ENCODE measurements at regions not wholly inside any gene's neighbourhood (a gene's known extent, or its start where the extent isn't known, plus 50 kb on each side); places are given as distances from the start of the nearest gene placed in this dataset.
"Not testable (repeated sequence)": the region's sequence is repeated elsewhere in the genome, so short reads cannot be mapped to it uniquely, and the experiment has no call there.

- no peak for DNase-seq (ENCODE audit: low spot score)
Observed at GRCh38 chr2:65952966-65953761, 481.8 kb upstream of the MEIS1 start.

GRCh38 chr2:65944213-65944612 lies 490.7 kb upstream of the MEIS1 start:
- no peak for DNase-seq (ENCODE audit: low spot score)

DNA sequence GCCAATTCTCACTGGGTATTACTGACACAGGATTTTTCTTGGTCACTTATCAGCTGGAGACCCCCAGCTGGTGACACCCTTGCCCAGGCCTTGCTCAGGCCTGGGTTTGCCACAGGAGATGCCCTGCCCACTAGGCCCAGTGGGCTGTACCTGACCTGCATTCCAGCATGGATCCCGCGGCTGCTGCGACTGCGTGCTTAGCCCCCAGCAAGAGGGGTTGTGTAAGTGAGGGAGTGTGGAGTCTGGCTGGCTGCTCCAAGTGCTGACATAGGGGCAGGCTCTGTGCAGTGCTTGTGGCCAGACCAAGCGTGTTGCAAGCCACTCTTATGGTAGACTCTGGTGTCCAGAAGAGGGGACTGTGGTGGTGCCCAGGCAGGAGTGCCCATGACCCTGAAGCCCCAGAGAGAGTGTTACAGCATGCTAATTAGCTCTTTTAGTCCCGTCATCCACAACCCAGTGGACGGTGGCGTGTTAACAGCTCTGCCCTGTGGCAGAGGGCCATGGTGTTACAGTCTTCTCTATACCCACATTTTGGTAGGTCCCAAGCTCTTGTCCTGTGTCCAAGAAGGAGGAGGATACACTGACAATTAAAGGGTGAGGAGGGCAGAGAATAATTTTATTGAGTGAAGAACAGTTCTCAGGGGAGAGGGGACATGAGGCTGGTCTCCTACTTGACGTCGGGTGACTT lies 491.7 kb upstream of the MEIS1 start:
- DNase-seq (ENCODE audit: low spot score): no peak

DNA sequence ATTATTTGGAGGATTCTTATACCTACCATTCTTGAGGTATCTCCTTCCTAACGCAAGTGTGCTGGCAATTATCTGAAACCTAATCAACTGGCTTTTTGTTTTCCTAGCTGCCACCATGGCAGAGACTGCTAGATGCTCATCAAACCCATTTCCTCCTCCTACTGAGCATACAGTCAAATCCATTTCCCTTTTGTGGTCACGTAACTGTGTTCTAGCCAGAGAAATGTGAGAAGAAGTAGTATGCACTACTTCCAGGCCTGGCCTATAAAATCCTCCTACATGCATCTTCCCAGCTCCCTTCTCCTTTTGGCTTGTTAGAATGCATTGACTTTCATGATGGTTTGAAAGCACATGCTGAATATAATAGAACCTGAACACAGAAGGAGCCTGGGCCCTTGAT lies 494.1 kb upstream of the MEIS1 start:
- DNase-seq (ENCODE audit: low spot score): no peak

DNA sequence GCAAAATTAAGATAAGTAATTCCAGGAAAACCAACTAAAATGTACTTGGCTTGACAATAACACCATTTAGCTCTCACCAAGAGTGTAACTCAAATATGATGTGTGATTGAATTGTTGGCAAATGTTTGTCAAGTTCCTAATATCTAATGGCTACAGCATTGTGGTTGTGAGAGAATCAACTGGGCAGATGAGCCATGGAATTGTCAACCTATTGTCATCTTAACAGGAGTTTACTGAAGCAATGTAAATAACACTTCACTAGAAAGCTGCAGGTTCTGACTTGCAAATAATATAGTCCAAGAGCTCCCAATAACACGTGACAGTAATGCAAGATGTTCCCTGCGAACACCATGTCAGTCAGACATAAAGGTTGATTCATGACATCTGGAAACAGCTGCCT lies 495.2 kb upstream of the MEIS1 start:
- DNase-seq (ENCODE audit: low spot score): no peak

- no peak for DNase-seq (ENCODE audit: low spot score)
Observed at GRCh38 chr2:65937379-65938160, 497.4 kb upstream of the MEIS1 start.

DNA sequence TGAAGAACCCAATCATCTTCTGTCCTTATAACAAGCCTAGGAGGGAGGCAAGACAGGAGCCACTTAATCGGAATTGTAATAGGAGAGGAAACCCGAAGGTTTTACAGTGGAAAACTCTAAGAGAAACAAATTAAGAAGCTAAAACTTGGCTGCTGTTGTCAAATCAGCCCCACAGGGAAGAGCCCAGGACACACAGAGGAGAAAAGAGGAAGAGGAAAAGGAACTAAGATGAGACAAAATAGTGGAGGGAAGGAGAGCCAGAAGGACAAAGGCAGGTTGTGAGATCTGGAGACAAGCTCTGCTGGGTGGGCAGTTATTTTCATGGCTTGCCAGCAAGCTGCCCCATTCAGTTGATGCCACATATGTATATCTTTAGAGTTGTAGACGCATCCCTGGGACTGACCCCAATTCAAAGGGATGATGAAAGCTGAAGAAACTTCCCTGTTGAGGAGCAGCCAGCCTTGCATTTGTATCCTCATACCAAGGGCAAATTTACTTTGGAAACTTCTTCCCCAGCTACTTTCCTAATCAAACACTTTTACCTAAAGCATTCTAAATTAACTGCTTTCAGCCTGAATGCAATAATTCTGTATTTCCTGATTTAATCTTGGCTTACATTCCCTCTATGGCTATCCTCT lies 499.8 kb upstream of the MEIS1 start:
- DNase-seq (ENCODE audit: low spot score): no peak

DNA sequence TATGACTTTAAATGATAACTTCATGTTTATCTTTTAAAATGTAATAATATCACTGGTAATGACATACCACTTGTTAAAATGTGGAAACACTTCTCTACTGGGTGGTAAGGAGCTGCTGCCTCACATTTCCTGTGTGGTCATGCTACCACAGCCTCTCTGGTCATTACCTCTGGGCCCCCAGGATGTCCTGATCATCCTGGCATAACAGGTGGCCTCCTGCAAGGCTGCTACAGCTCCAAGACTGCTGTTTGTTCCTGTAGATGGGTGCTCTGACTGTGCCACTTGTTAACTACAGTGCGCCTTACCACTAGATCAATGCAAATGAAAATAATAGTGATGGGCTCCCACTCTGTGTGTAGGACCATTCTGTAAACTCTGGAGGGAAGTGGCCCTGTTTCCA lies 500.2 kb upstream of the SPRED2 start:
- DNase-seq (ENCODE audit: low spot score): no peak

DNA sequence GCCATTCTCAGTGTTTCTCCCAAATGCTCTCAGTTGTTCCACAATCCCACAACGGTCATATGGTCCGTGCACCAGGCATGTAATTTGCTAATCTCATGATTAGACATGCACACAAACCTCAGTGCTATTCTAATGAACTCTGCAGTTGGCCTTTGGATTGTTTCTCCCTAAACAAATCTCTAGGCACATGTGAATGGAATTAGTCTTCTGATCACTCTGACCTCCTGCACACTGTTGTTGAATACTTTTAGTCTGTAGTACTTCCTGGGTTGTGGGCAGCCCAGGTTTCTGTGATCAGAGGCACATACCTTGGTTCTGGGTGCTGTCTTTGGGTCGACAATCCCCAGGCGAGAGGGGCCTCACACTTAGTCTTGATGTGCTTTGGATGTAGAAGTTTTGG lies 498.7 kb upstream of the SPRED2 start:
- DNase-seq (ENCODE audit: low spot score): no peak

DNA sequence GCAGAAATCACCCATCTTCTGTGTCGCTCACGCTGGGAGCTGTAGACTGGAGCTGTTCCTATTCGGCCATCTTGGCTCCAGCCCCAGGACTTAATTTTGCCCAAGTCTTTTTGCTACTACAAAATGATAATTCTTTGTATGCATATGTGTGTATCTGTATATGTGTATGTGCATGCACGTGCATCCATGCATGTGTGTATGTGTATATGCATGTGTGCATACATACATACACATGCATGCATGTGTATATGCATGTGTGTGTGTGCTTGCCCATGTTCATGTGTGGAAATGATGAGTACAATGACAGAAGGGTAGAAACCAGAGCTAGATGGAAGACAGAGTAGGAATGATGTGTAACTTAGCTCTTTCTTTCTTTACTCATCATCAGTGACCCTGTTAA lies 497.9 kb upstream of the SPRED2 start:
- DNase-seq (ENCODE audit: low spot score): no peak

- DNase-seq (ENCODE audit: low spot score): not testable (repeated sequence)
Observed at GRCh38 chr2:65929664-65930063, 497.3 kb upstream of the SPRED2 start.

GRCh38 chr2:65922794-65923193 lies 490.4 kb upstream of the SPRED2 start:
- no peak for DNase-seq (ENCODE audit: low spot score)

DNA sequence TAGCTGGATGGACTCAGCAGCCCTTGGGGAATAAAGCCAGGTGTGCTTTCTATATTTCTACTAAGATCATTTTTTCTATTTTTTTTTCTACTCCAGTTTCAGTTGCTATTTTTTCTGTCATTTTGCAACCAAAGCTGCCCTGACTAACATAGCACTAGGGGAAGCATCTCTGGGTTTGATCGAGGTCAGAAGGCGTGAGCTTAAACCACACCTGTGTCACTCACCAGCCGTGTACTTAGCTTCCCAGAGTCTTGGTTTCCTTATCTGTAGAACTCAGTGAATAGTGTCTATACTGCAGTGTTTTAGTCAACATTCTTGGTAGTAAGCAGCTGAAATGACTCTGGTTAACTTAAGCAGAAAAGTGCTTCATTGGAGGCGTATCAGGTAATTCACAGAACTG lies 489.6 kb upstream of the SPRED2 start:
- no peak for DNase-seq (ENCODE audit: low spot score)

DNA sequence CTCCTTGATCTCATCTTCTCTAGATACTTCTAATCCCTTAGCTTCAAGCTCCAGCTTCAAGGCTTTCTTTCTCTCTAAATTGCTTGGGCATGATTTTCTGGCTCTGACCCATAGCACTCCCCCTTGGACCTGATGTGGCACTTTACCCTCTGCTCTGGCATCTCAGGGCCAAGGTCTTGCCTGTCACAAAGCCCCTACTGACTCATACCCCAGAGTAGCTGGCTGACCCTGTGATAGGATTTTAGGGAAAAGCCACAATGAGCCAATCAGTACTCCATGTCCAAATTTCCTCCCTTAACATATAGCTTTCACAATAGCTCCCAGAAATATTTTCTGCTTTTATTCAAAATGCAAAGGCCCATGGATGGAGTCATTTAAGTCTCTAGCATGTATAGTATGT lies 488.7 kb upstream of the SPRED2 start:
- DNase-seq (ENCODE audit: low spot score): no peak

DNA sequence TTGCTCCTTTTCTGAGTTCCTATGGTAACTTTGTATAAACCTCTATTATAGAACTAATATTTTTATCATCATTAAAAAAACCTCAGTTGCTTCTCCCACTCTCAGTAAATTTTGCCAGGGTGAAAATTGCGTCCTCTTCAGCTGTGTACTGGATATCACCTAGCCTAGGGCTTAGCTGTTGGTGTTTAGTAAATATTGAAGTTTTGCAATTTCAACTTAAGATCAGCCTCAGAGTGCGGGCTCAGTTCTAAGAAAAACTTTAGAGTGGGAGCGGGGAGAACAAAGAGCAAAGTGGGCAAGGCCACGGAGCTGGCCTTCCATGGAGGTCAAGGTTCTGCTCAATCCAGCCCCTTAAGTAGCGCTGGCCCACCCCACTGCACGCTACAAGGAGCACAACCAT lies 488.3 kb upstream of the SPRED2 start:
- DNase-seq (ENCODE audit: low spot score): no peak

DNA sequence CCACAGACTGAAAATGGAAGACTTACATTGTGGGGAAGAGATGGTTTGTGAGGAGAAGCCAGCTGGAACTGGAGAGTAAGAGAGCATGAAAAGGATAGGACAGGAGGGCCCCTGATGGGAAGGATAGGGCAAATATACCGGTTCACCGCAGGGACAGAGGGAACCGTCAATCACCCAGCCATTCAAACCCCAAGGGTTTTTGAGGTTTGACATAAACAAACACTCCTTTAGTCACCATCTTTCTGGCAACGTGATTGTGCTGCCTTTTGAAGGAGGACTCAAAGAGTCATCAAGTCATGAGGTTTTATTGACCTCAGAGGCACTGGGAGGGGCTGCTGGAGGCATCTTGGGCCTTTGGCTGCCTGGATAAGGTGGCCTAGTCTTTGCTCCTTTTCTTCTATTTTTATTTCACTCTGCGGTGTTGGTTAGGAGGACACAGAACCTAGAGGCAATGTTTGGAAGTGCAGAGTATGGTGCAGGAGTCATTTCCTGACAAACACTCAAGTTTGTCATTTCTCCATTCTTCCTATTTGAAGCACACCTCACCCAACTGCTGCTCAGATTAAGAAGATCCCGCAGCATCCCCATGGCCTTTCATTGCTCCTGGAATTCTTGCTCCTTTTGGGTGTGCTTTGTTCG lies 487.3 kb upstream of the SPRED2 start:
- no peak for DNase-seq (ENCODE audit: low spot score)

GRCh38 chr2:65918760-65919187 lies 486.4 kb upstream of the SPRED2 start:
- DNase-seq (ENCODE audit: low spot score): no peak

DNA sequence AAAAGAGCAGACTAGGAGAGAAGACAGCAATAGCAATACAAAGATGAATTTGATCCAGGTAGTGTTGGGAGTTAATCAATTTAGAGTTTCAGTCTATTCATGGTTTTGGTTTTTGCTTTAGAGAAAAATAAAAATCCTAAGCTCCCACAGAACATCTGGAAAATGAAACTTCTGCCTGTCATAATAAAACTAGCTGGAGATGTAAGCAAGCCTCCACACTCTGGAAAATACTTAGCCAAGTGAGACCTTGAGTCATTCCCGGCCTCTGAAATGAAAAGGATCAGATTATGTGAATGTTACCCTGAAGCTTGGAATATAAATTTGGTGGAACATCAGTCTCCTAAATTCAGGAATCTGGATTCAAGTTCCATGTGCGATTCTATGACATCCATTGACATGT lies 485.6 kb upstream of the SPRED2 start:
- no peak for DNase-seq (ENCODE audit: low spot score)

DNA sequence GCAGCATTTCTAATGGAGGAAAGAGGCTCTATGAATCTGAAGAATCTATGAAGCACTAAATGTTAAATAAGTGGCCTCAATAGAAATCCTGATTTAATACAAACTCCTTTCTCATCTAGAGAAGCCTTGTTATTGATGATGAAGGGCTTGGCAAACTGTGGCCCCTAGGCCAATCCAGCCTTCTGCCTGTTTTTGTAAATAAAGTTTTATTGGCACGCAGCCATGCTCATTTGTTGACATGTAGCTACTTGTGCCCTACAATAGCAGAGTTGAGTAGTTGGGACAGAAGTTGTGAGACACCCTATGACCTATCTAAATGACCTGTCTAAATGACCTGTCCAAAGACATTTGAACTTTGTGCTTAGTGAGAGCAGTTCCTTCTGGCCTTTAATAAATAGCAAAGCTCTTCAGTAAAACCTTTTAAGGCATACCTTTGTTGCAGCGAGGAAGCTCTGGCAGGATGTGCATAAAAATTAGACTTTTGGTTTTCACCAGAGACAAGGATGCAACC lies 484.4 kb upstream of the SPRED2 start:
- no peak for DNase-seq (ENCODE audit: low spot score)

DNA sequence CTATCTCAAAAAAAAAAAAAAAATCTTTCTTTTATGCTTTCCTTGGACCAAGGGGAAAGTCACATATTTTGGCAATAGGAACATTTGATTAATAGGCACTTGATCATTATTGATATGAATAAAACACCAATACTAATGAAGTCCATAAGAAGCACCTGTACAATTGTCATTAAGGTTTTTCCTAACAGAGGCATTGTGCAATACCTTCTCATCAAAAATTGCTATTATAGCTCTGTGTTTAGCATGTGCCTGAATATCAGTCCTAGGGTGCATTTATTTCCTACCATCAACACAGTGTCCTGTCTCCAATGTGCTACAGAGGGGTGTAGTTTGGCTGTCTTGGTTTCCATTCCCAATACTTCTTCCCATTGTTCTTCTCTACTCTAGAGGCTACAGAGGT lies 483.8 kb upstream of the SPRED2 start:
- no peak for DNase-seq (ENCODE audit: low spot score)

GRCh38 chr2:65915273-65915672 lies 482.9 kb upstream of the SPRED2 start:
- no peak for DNase-seq (ENCODE audit: low spot score)
